Upper lobe of left lung (tissue), 6 donors: ENCODE measurements at regions not wholly inside any gene's neighbourhood (a gene's known extent, or its start where the extent isn't known, plus 50 kb on each side); places are given as distances from the start of the nearest gene placed in this dataset.

Experiments used
- ATAC-seq, 2 donors: fragments of 200-7000 bp; cut with Tn5 transposase; one replicate each; pipeline ENCODE4 v1.9.1; 2022; ENCODE audit warnings: mild to moderate bottlenecking in 2 of 2, moderate library complexity in 2 of 2; ENCODE audit not compliant: low FRiP score in 2 of 2
- DNase-seq, 2 donors: peaks; one replicate each; pipeline ENCODE4 v3.0.0-alpha.2; 2019 to 2020
- H3K27ac ChIP-seq, 4 donors: fragments of 200-600 bp; sonication (generic); one replicate each; pipeline ENCODE4 v1.5.1; 2016 to 2019
- H3K27me3 ChIP-seq, 4 donors: fragments of 200-600 bp; sonication (generic); one replicate each; pipeline ENCODE4 v1.5.1; 2017 to 2019
- H3K36me3 ChIP-seq, 4 donors: fragments of 200-600 bp; sonication (generic); one replicate each; pipeline ENCODE4 v1.5.1; 2016 to 2019
- H3K4me1 ChIP-seq, 4 donors: fragments of 200-600 bp; sonication (generic); one replicate each; pipeline ENCODE4 v1.5.1; 2018 to 2019
- H3K4me3 ChIP-seq, 4 donors: fragments of 200-600 bp; sonication (generic); one replicate each; pipeline ENCODE4 v1.5.1; 2017 to 2019; ENCODE audit warnings: mild to moderate bottlenecking in 2 of 4, moderate library complexity in 1 of 4
- H3K9me3 ChIP-seq, 4 donors: fragments of 200-600 bp; sonication (generic); one replicate each; pipeline ENCODE4 v1.5.1; 2018 to 2019
- CTCF ChIP-seq, 6 experiments: fragments of 450-650 bp in 4 of 6; fragments of 200-600 bp in 2 of 6; sonication (generic) in 2 of 6; IDR thresholded peaks; one replicate each; pipeline ENCODE4 v1.5.1; 2016 to 2019; ENCODE audit warnings: antibody characterized with exemption in 6 of 6
- EP300 ChIP-seq, 4 donors: sonication (generic); formaldehyde crosslinking; IDR thresholded peaks; one replicate each; pipeline ENCODE4 v1.5.1; 2017; ENCODE audit warnings: antibody characterized with exemption in 4 of 4, control low read depth in 2 of 4
- POLR2A ChIP-seq, 4 donors: fragments of 450-650 bp; IDR thresholded peaks; one replicate each; pipeline ENCODE4 v1.5.1; 2016 to 2017; ENCODE audit warnings: antibody characterized with exemption in 4 of 4, mild to moderate bottlenecking in 2 of 4
- POLR2AphosphoS5 ChIP-seq, 2 donors: sonication (generic); formaldehyde crosslinking; IDR thresholded peaks; one replicate each; pipeline ENCODE4 v1.5.1; 2017; ENCODE audit warnings: antibody characterized with exemption in 2 of 2
- WGBS, 2 donors: methylation state at CpG; one replicate each; pipeline ENCODE4 v1.1.5; 2017 to 2018; 5-methylcytosine and 5-hydroxymethylcytosine counted together
- donor health status: DM: no; HTN: no; CAD: no; lungs with moderate emphysema.
- donor health status: DM: no; HTN: yes; CAD: no; lungs with severe emphysema.

GRCh38 chr12:17369556-17369955, 720.4 kb downstream of the RERGL start:
- ATAC-seq (no peak), DNase-seq (no peak)
- no peaks in the 10 kb centered on the region for H3K4me1 ChIP-seq
- H3K4me3 ChIP-seq: no peak overlapping the region
- H3K27ac ChIP-seq: no peak overlapping the region
- H3K36me3 ChIP-seq: no peaks in the 10 kb centered on the region
- H3K9me3 ChIP-seq: no peaks in the 10 kb centered on the region
- H3K27me3 ChIP-seq: no peaks in the 10 kb centered on the region
- WGBS, 2 donors: 71 to 79% methylated on average over 1 of the region's 1 CpG
- TF ChIP-seq POLR2A (IDR thresholded peaks at IDR 0.05): no peak
- no peak for TF ChIP-seq CTCF (IDR thresholded peaks at IDR 0.05)
- no peak for TF ChIP-seq EP300 (IDR thresholded peaks at IDR 0.05)
- no peak for TF ChIP-seq POLR2AphosphoS5 (IDR thresholded peaks at IDR 0.05)

GRCh38 chr12:17361224-17361623, 728.8 kb downstream of the RERGL start:
- ATAC-seq: no peak
- no peaks in the 10 kb centered on the region for H3K9me3 ChIP-seq
- H3K27ac ChIP-seq: no peak overlapping the region
- 71 to 79% methylated on average over 3 of the region's 3 CpGs for WGBS, 2 donors
- no peak overlapping the region for H3K4me3 ChIP-seq
- H3K4me1 ChIP-seq: no peaks in the 10 kb centered on the region
- no peaks in the 10 kb centered on the region for H3K27me3 ChIP-seq
- DNase-seq: no peak
- H3K36me3 ChIP-seq: no peaks in the 10 kb centered on the region
- TF ChIP-seq CTCF (IDR thresholded peaks at IDR 0.05) (no peak), EP300 (IDR thresholded peaks at IDR 0.05) (no peak), POLR2AphosphoS5 (IDR thresholded peaks at IDR 0.05) (no peak), POLR2A (IDR thresholded peaks at IDR 0.05) (no peak)

GRCh38 chr12:17358835-17359234, 731.2 kb downstream of the RERGL start:
- ATAC-seq (no peak), DNase-seq (no peak)
- no peaks in the 10 kb centered on the region for H3K9me3 ChIP-seq
- H3K4me3 ChIP-seq: no peak overlapping the region
- no peaks in the 10 kb centered on the region for H3K36me3 ChIP-seq
- TF ChIP-seq POLR2A (IDR thresholded peaks at IDR 0.05) (no peak), POLR2AphosphoS5 (IDR thresholded peaks at IDR 0.05) (no peak), CTCF (IDR thresholded peaks at IDR 0.05) (no peak), EP300 (IDR thresholded peaks at IDR 0.05) (no peak)
- no peak overlapping the region for H3K27ac ChIP-seq
- no peaks in the 10 kb centered on the region for H3K27me3 ChIP-seq
- no peaks in the 10 kb centered on the region for H3K4me1 ChIP-seq
- WGBS, 2 donors: 34 to 37% methylated on average over 3 of the region's 3 CpGs

- DNase-seq (no peak), ATAC-seq (no peak)
- Histone ChIP-seq H3K9me3 (no peaks in the 10 kb centered on the region), H3K27ac (no peak overlapping the region), H3K27me3 (no peaks in the 10 kb centered on the region), H3K4me1 (no peaks in the 10 kb centered on the region), H3K4me3 (no peak overlapping the region), H3K36me3 (no peaks in the 10 kb centered on the region)
- TF ChIP-seq POLR2A (IDR thresholded peaks at IDR 0.05) (no peak), CTCF (IDR thresholded peaks at IDR 0.05) (no peak), EP300 (IDR thresholded peaks at IDR 0.05) (no peak), POLR2AphosphoS5 (IDR thresholded peaks at IDR 0.05) (no peak)
- 50 to 62% methylated on average over 1 of the region's 1 CpG for WGBS, 2 donors
Observed at GRCh38 chr12:17357396-17357795, 732.6 kb downstream of the RERGL start.

GRCh38 chr12:17352164-17352563, 737.8 kb downstream of the RERGL start:
- ATAC-seq (no peak), DNase-seq (no peak)
- 52 to 71% methylated on average over 1 of the region's 1 CpG for WGBS, 2 donors
- TF ChIP-seq CTCF (IDR thresholded peaks at IDR 0.05) (no peak), EP300 (IDR thresholded peaks at IDR 0.05) (no peak), POLR2A (IDR thresholded peaks at IDR 0.05) (no peak), POLR2AphosphoS5 (IDR thresholded peaks at IDR 0.05) (no peak)
- Histone ChIP-seq H3K9me3 (no peaks in the 10 kb centered on the region), H3K27me3 (no peaks in the 10 kb centered on the region), H3K27ac (no peak overlapping the region), H3K4me3 (no peak overlapping the region), H3K36me3 (no peaks in the 10 kb centered on the region), H3K4me1 (no peaks in the 10 kb centered on the region)
